ENCODE measurements at regions not wholly inside any gene's neighbourhood (a gene's known extent, or its start where the extent isn't known, plus 50 kb on each side); places are given as distances from the start of the nearest gene placed in this dataset.

DNA sequence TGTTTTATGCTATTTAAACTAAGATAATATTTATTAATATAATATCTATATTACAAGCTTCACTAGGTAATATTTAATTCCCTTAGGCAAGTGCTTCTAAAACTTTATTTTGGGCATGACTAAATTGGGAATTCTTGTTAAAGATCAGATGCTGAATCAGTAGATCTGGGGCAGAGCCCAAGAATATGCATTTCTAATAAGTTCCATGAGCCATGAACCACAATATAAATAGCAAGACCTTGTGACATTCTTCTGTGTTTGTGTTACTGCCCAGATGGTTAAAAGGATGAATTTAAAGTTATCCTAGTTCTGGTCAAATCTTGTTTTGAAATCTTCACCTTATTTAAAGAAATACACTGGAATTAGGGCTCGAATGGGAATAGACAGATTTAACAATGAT, 258.4 kb upstream of the CACNA2D1 start:
- Mint-ChIP-seq H3K9me3 (no peaks in the 10 kb centered on the region), H3K27ac (no peak overlapping the region), H3K27me3 (no peaks in the 10 kb centered on the region), H3K4me1 (no peaks in the 10 kb centered on the region), H3K4me3 (no peak overlapping the region), H3K36me3 (ENCODE audit: low read depth) (no peaks in the 10 kb centered on the region)
- TF ChIP-seq, protein P1, sequence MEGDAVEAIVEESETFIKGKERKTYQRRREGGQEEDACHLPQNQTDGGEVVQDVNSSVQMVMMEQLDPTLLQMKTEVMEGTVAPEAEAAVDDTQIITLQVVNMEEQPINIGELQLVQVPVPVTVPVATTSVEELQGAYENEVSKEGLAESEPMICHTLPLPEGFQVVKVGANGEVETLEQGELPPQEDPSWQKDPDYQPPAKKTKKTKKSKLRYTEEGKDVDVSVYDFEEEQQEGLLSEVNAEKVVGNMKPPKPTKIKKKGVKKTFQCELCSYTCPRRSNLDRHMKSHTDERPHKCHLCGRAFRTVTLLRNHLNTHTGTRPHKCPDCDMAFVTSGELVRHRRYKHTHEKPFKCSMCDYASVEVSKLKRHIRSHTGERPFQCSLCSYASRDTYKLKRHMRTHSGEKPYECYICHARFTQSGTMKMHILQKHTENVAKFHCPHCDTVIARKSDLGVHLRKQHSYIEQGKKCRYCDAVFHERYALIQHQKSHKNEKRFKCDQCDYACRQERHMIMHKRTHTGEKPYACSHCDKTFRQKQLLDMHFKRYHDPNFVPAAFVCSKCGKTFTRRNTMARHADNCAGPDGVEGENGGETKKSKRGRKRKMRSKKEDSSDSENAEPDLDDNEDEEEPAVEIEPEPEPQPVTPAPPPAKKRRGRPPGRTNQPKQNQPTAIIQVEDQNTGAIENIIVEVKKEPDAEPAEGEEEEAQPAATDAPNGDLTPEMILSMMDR (IDR thresholded peaks at IDR 0.05) = no peak
- CTCF ChIA-PET = no interaction called here
- POLR2A ChIA-PET = no interaction called here
- DNase-seq (no peak), ATAC-seq (ENCODE audit: low read depth) (no peak)
- intact Hi-C loops (cut with micrococcal nuclease) = no loop called here

- H3K4me3 Mint-ChIP-seq = no peak overlapping the region
- H3K27ac Mint-ChIP-seq = no peak overlapping the region
- no peak for ATAC-seq (ENCODE audit: low read depth)
- intact Hi-C loops (cut with micrococcal nuclease) = no loop called here
- no peaks in the 10 kb centered on the region for H3K4me1 Mint-ChIP-seq
- no peaks in the 10 kb centered on the region for H3K27me3 Mint-ChIP-seq
- TF ChIP-seq, protein P1 (IDR thresholded peaks at IDR 0.05) = no peak
- no peak for DNase-seq
- ChIA-PET CTCF (no interaction called here), POLR2A (no interaction called here)
- H3K9me3 Mint-ChIP-seq = no peaks in the 10 kb centered on the region
- no peaks in the 10 kb centered on the region for H3K36me3 Mint-ChIP-seq (ENCODE audit: low read depth)
Measured at GRCh38 chr7:82700741-82701140, 257.2 kb upstream of the CACNA2D1 start.

DNA sequence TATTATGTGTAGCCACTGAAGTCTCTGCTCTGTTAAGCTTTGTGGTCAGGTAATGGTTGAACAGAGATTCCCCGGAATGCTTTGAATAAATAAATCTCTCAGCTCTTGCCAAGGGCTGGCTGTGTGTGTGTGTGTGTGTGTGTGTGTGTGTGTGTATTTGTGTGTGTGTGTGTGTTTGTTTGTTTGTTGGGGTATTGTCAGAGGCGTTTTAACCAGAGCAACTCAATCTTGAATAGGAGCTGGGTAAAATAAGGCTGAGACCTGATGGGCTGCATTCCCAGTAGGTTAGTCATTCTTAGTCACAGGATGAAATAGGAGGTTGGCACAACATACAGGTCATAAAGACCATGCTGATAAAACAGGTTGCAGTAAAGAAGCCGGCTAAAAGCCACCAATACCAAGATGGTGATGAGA, 256.2 kb upstream of the CACNA2D1 start:
- TF ChIP-seq, protein P1 (IDR thresholded peaks at IDR 0.05) = no peak
- POLR2A ChIA-PET = no interaction called here
- Mint-ChIP-seq H3K4me3 (no peak overlapping the region), H3K9me3 (no peaks in the 10 kb centered on the region), H3K4me1 (no peaks in the 10 kb centered on the region), H3K27ac (no peak overlapping the region), H3K36me3 (ENCODE audit: low read depth) (no peaks in the 10 kb centered on the region), H3K27me3 (no peaks in the 10 kb centered on the region)
- ATAC-seq (ENCODE audit: low read depth) = no peak
- CTCF ChIA-PET = no interaction called here
- DNase-seq = no peak
- intact Hi-C loops (cut with micrococcal nuclease) = no loop called here

DNA sequence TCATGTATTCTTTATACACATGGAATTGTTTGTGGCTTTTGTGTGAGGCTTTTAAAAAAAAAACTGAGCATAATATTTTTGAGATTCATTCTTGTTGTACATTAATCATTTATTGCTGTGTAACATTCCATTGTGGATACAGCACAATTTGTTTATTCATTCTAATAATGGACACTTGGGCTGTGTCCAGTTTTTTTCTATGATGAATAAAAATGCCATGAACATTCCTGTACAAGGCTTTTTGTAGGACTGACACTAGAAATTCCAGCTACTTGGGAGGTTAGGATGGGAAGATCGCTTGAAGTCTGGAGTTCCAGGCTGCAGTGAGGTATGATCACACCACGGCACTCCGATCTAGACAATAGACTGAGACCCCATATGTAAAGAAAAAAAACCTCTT, 254.3 kb upstream of the CACNA2D1 start:
- ATAC-seq (ENCODE audit: low read depth) = no peak
- ChIA-PET CTCF (no interaction called here), POLR2A (no interaction called here)
- no peak overlapping the region for H3K4me3 Mint-ChIP-seq
- H3K4me1 Mint-ChIP-seq = no peaks in the 10 kb centered on the region
- TF ChIP-seq, protein P1 (IDR thresholded peaks at IDR 0.05) = no peak
- no peak overlapping the region for H3K27ac Mint-ChIP-seq
- no peak for DNase-seq
- no peaks in the 10 kb centered on the region for H3K9me3 Mint-ChIP-seq
- intact Hi-C loops (cut with micrococcal nuclease) = no loop called here
- no peaks in the 10 kb centered on the region for H3K27me3 Mint-ChIP-seq
- no peaks in the 10 kb centered on the region for H3K36me3 Mint-ChIP-seq (ENCODE audit: low read depth)

DNA sequence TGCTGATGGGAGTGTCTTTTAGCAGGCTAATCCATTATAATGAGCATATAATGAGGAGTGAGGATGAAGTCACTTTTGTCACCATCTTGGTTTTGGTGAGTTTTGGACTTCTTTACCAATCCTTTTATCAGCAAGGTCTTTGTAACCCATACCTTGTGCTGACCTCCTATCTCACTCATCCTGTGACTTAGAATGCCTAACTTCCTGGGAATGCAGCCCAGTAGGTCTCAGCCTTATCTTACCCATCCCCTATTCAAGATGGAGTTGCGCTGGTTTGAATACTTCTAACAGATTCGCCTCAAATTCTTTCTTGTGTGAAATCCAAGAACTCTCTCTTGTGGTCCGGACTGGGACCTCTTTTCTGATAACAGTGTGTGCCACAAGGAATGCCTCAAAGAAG, 253.1 kb upstream of the CACNA2D1 start:
- H3K36me3 Mint-ChIP-seq (ENCODE audit: low read depth) = no peaks in the 10 kb centered on the region
- no peak for DNase-seq
- POLR2A ChIA-PET = no interaction called here
- no peak for ATAC-seq (ENCODE audit: low read depth)
- no peaks in the 10 kb centered on the region for H3K27me3 Mint-ChIP-seq
- CTCF ChIA-PET = no interaction called here
- H3K9me3 Mint-ChIP-seq = peaks cover 2% of the 10 kb centered on the region
- TF ChIP-seq, protein P1 (IDR thresholded peaks at IDR 0.05) = no peak
- H3K4me3 Mint-ChIP-seq = no peak overlapping the region
- H3K4me1 Mint-ChIP-seq = no peaks in the 10 kb centered on the region
- intact Hi-C loops (cut with micrococcal nuclease) = no loop called here
- H3K27ac Mint-ChIP-seq = no peak overlapping the region
